ENCODE measurements at regions not wholly inside any gene's neighbourhood (a gene's known extent, or its start where the extent isn't known, plus 50 kb on each side); places are given as distances from the start of the nearest gene placed in this dataset.
"Not testable (repeated sequence)": the region's sequence is repeated elsewhere in the genome, so short reads cannot be mapped to it uniquely, and the experiment has no call there.

DNA sequence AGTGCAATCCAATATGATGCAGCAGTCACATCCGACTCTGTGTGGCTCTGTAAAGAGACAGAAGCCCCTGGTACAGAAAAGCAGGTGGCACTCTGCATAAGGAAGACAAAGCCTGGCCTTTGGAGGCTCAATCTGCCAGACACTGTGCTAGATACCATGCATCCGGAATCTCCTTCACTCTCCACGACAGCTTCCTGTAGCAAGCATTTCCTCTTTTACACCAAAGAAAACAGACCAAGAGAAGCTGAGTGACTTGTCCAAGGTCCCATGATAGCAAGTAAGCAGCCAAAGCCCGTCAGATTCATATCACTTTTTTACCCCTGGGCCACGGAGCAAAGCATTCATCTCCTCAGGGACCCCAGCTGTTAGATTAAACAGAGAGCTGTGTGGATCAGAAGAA lies 64.2 kb upstream of the SMIM23 start:
- no peak for DNase-seq

DNA sequence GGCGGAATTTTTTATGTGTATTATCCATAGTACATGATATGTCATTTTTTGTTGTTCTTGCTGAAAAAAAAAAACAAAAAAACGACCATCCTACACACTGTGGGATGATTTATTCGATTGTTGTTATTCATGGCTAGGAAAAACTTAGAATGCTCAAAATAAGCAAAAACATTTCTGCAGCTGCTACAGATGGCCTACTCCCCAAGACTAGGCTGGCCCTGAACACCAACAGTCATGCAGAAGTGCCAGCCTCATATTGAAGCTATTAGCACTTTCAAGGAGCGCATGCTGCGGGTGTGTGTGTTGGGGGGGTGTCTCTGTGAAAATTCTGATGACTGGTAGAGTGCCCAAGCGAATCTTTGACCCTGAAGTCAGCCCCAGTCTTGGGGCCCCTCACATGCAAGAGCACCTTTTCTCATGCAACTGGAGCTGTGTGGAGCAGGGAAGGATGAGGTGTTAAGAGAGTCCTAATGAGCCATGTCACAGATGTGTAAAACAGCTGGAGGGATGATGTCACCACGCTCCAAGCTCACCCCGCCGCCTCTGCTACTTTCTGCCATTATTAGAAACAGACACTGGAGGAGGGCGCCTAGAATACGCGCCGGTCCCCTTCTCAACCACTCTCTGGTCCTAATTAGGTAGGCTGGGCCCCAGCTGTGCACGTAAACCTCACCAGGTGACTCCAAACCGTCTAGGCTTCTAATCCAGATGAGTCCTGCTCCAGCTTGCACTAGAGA lies 61.0 kb upstream of the SMIM23 start:
- peak; percentile 44 for DNase-seq

GRCh38 chr5:171725205-171725601 lies 60.4 kb upstream of the SMIM23 start:
- DNase-seq = no peak

DNA sequence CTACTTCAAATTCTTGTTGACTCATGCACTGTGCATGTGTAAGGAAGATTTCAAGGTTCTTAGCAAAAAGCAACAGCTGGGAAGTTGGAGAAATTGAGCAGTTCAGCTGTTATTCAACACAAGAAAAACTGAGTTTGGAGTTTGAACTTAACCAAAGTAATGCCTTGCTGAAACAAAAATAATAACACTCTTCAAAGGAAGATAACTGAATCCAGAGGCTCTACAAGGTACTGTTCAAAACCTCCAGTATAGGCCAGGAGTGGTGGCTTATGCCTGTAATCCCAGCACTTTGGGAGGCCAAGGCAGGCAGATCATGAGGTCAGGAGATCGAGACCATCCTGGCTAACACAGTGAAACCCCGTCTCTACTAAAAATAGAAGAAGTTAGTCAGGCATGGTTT lies 58.8 kb upstream of the SMIM23 start:
- not testable (repeated sequence) for DNase-seq

GRCh38 chr5:171728686-171729085 lies 56.9 kb upstream of the SMIM23 start:
- no peak for DNase-seq

All from fibroblast of skin of abdomen (primary cell).